HG02943 (cell line): ENCODE measurements at regions not wholly inside any gene's neighbourhood (a gene's known extent, or its start where the extent isn't known, plus 50 kb on each side); places are given as distances from the start of the nearest gene placed in this dataset.
"Not testable (repeated sequence)": the region's sequence is repeated elsewhere in the genome, so short reads cannot be mapped to it uniquely, and the experiment has no call there.

Source experiments
- ATAC-seq: cut with Tn5 transposase; IDR thresholded peaks from one replicate; pipeline ENCODE4 v1.9.1; 2021; ENCODE audit warnings: mild to moderate bottlenecking, low read depth, moderate library complexity; ENCODE audit not compliant: unreplicated experiment

GRCh38 chr12:42935756-42936155 lies 346.2 kb upstream of the PRICKLE1 start:
- no peak for ATAC-seq

- no peak for ATAC-seq
These were observed 345.5 kb upstream of the PRICKLE1 start for GRCh38 chr12:42935090-42935489.

GRCh38 chr12:42933461-42934081 lies 344.0 kb upstream of the PRICKLE1 start:
- ATAC-seq, result no peak

- no peak for ATAC-seq
These were observed 343.4 kb upstream of the PRICKLE1 start for GRCh38 chr12:42932936-42933335.

DNA sequence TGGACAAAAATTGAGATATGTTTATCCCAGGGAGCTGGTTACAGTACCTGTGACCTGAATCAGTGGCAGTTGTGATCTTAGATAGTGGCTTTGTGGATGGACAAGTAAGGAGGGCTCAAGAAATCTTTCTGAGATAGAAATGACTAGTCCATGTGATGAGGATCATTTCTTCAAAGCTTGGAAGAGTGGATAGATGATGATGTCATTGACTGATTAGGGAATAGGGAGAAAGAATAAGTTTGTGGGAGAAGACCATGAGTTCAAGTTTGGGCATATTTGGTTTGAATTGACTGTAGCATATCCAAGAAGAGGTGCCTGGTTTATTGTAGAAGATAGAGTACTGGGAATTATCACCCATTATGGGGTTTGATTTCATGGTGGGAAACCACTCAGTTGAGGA lies 336.7 kb upstream of the PRICKLE1 start:
- ATAC-seq, result no peak

DNA sequence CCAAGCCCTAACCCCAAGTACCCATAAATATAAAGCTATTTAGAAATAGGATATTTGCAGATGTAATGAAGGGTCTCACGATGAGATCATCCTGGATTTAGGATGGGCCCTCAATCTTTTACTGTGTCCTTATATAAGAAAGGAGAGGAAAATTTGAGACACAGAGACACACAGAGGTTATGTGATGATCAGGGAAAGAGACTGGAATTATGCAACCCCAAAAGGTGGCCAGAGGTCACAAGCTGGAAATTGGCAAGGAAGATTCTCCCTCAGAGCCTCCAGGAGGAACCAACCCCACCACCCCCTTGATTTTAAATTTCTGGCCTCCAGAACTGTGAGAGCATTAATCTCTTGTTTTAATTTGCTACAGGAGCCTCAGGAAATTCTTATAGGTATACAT lies 334.9 kb upstream of the PRICKLE1 start:
- no peak for ATAC-seq

GRCh38 chr12:42923583-42923982 lies 334.0 kb upstream of the PRICKLE1 start:
- no peak for ATAC-seq

DNA sequence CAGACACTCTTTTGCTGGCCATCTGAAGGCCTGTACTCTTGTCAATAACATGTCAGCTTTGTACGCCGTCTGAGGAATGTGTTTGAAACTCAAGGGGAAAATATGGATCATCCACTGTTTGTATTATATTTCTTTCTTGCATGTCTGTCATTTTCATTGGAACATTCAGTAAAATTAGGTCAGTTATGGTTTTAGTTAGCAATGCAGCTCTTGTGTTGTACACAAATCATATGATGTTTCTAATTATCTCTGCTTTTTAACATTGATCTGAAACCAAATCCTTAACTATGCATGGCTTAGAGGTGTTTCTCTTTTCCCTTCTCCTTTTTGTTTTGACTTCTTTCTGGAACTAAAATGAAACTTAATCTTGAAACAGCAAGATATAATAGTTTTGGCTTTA lies 333.6 kb upstream of the PRICKLE1 start:
- no peak for ATAC-seq

- no peak for ATAC-seq
These were observed 332.9 kb upstream of the PRICKLE1 start for GRCh38 chr12:42922505-42922850.

GRCh38 chr12:42921741-42922504 lies 332.4 kb upstream of the PRICKLE1 start:
- no peak for ATAC-seq

- ATAC-seq, result no peak
These were observed 330.1 kb upstream of the PRICKLE1 start for GRCh38 chr12:42919691-42920090.

- no peak for ATAC-seq
These were observed 328.9 kb upstream of the PRICKLE1 start for GRCh38 chr12:42918443-42918842.

GRCh38 chr12:42916143-42916542 lies 326.6 kb upstream of the PRICKLE1 start:
- no peak for ATAC-seq

- ATAC-seq, result no peak
These were observed 325.9 kb upstream of the PRICKLE1 start for GRCh38 chr12:42915426-42915825.

DNA sequence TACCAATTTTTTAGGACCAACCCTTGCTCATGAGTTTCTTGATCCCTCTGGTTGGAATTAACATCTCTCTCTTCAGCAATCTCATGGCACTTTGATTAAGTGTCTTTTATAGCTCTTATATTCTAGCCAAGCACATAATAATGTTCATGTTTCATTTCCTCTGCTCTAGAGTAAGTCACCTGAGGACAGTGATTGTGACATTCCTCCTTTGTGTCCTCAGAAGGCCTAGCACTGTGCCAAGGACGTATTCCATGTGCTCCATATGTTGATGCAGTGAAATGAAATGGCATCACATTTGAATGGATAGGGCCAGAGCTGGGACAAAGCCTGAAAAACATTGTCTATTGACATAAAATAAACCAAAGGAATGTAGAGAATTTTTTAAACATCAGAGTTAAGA lies 322.8 kb upstream of the PRICKLE1 start:
- ATAC-seq, result no peak

- ATAC-seq, result no peak
These were observed 321.1 kb upstream of the PRICKLE1 start for GRCh38 chr12:42910656-42911055.

DNA sequence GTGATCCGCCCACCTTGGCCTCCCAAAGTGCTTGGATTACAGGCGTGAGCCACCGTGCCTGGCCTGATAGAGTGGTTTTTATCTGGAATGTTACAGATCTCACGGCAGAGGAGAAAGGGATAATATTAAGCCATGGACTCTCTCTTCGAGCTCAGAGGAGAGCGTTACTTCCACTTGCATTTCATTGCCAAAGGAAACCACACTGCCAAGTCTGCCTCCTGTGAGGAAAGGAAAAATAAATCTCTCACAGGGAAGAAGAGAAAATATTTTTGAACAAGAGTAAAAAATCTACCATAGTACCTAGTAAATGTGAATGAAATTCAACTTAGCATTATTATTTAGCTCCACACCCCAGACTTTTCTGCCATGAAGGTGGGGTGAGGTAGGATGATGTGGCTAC lies 319.2 kb upstream of the PRICKLE1 start:
- no peak for ATAC-seq

DNA sequence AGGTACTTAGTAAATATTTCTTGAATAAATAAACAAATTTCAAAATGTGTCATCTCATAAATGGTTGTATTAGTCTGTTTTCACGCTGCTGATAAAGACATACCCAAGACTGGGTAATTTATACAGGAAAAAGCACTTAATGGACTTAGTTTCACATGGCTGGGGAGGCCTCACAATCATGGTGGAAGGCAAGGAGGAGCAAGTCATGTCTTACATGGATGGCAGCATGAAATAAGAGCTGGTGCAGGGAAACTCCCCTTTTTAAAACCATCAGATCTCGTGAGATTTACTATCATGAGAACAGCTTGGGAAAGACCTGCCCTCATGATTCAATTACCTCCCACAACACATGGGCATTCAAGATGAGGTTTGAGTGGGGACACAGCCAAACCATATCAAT lies 317.3 kb upstream of the PRICKLE1 start:
- not testable (repeated sequence) for ATAC-seq

DNA sequence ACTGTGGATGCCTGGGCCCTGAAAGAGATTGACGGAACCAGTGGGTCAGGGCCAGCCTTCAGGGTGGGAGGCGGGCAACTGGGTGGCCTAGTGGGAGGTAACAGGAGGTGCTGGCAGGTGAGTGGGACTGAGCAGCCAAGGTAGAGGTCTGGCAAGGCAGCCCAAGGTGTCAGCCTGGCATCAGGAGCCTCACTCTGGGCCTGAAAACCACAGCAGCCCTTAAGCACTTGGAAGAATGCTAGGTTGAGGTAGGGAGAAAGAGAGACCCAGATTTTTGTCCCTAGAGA lies 315.8 kb upstream of the PRICKLE1 start:
- no peak for ATAC-seq

DNA sequence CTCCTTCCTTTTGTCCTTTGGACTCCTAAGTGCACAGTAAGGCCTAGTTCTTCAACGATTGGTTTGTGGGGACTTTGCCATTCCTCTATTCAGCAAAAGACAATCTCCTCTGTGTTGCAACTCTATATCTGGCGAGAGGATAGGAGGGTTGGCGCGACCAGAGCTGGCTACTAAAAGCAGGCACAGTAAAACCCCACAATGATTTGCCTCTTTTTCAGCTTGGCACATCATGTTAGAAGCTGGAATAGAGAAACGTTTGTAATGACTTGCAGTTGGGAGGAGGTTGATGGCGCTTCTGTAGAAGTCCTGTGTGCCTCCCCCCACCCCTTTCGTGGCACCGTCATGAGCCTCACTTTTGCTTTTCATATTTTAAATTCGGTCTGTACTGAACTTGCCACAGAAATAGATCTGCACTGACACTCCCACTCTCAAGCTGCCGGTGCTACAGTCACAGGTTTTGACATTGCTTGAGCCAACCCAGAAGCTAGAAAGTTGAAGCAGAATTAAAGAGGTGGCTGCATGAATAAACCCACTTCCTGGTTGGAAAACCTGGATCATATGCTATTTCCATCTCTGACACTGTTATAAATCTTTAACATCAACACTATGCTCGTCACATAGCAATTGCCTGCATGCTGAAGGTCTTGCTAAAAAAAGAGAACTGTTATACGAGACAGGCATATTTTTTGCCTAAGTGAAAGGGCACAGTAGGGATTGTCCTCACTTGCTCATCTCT lies 315.3 kb upstream of the PRICKLE1 start:
- no peak for ATAC-seq

GRCh38 chr12:42903736-42904135 lies 314.2 kb upstream of the PRICKLE1 start:
- no peak for ATAC-seq

- no peak for ATAC-seq
These were observed 312.5 kb upstream of the PRICKLE1 start for GRCh38 chr12:42902001-42902400.
